ENCODE measurements at regions not wholly inside any gene's neighbourhood (a gene's known extent, or its start where the extent isn't known, plus 50 kb on each side); places are given as distances from the start of the nearest gene placed in this dataset.

- TF ChIP-seq CTCF (IDR thresholded peaks at IDR 0.05 in 8 of 11, conservative IDR thresholded peaks at IDR 0.05 in 3 of 11) (no peak), POLR2AphosphoS5 (IDR thresholded peaks at IDR 0.05) (no peak), POLR2A (IDR thresholded peaks at IDR 0.05) (no peak)
Observed at GRCh38 chr6:115759051-115759450, 301.6 kb downstream of the FRK start.
